Adipocyte (in vitro differentiated cells): ENCODE measurements at regions not wholly inside any gene's neighbourhood (a gene's known extent, or its start where the extent isn't known, plus 50 kb on each side); places are given as distances from the start of the nearest gene placed in this dataset.

Source experiments
- DNase-seq: peaks from one replicate; pipeline ENCODE4 v3.0.0-alpha.2; 2015; ENCODE audit warnings: low read depth
- H3K27me3 ChIP-seq: replicated peaks from 2 replicates; pipeline ENCODE4 v1.7.0; 2013; ENCODE audit warnings: mild to moderate bottlenecking, low read length, moderate library complexity; ENCODE audit not compliant: control insufficient read depth, insufficient read depth
- H3K36me3 ChIP-seq: 2 replicates; pipeline ENCODE4 v1.7.0; 2013; ENCODE audit warnings: low read length, mild to moderate bottlenecking, moderate library complexity; ENCODE audit not compliant: control insufficient read depth, insufficient read depth, severe bottlenecking
- H3K4me1 ChIP-seq: 2 replicates; pipeline ENCODE4 v1.7.0; 2013; ENCODE audit warnings: mild to moderate bottlenecking, low read length, moderate library complexity; ENCODE audit not compliant: control insufficient read depth, insufficient read depth
- H3K4me3 ChIP-seq: 2 replicates; pipeline ENCODE4 v1.7.0; 2013; ENCODE audit warnings: mild to moderate bottlenecking, low read length, moderate library complexity
- H3K9ac ChIP-seq: 2 replicates; pipeline ENCODE4 v1.7.0; 2013; ENCODE audit warnings: mild to moderate bottlenecking, low read length, moderate library complexity
- H3K9me3 ChIP-seq: 2 replicates; pipeline ENCODE4 v1.7.0; 2013; ENCODE audit warnings: mild to moderate bottlenecking, low read length, moderate library complexity; ENCODE audit not compliant: control insufficient read depth

- H3K4me1 ChIP-seq: no peaks in the 10 kb centered on the region
- no peak overlapping the region for H3K4me3 ChIP-seq
- peaks cover 21% of the 10 kb centered on the region for H3K9me3 ChIP-seq
- no peak for DNase-seq
- H3K27me3 ChIP-seq: no peaks in the 10 kb centered on the region
- no peak overlapping the region for H3K9ac ChIP-seq
- H3K36me3 ChIP-seq: no peaks in the 10 kb centered on the region
Observed at GRCh38 chr4:148530114-148530513, 87.9 kb upstream of the NR3C2 start.

- H3K36me3 ChIP-seq: no peaks in the 10 kb centered on the region
- DNase-seq: no peak
- H3K27me3 ChIP-seq: no peaks in the 10 kb centered on the region
Observed at GRCh38 chr4:148527571-148527970, 85.4 kb upstream of the NR3C2 start.

GRCh38 chr4:148522995-148523394 lies 80.8 kb upstream of the NR3C2 start:
- Histone ChIP-seq H3K27me3 (no peaks in the 10 kb centered on the region), H3K4me1 (no peaks in the 10 kb centered on the region), H3K9me3 (no peaks in the 10 kb centered on the region), H3K9ac (no peak overlapping the region), H3K36me3 (no peaks in the 10 kb centered on the region), H3K4me3 (no peak overlapping the region)
- no peak for DNase-seq

More at GRCh38 chr4:148527571-148527970, 85.4 kb upstream of the NR3C2 start:
- Histone ChIP-seq H3K4me1 (no peaks in the 10 kb centered on the region), H3K4me3 (no peak overlapping the region), H3K9ac (no peak overlapping the region), H3K9me3 (peaks cover 3% of the 10 kb centered on the region)

GRCh38 chr4:148515248-148515647 lies 73.0 kb upstream of the NR3C2 start:
- H3K9me3 ChIP-seq: no peaks in the 10 kb centered on the region
- H3K9ac ChIP-seq: no peak overlapping the region
- DNase-seq: no peak
- H3K36me3 ChIP-seq: no peaks in the 10 kb centered on the region
- no peaks in the 10 kb centered on the region for H3K27me3 ChIP-seq
- H3K4me1 ChIP-seq: peaks cover 6% of the 10 kb centered on the region
- no peak overlapping the region for H3K4me3 ChIP-seq

- H3K4me1 ChIP-seq: peaks cover 6% of the 10 kb centered on the region
- H3K4me3 ChIP-seq: no peak overlapping the region
- H3K27me3 ChIP-seq: no peaks in the 10 kb centered on the region
- H3K9ac ChIP-seq: no peak overlapping the region
- H3K36me3 ChIP-seq: no peaks in the 10 kb centered on the region
- no peaks in the 10 kb centered on the region for H3K9me3 ChIP-seq
- no peak for DNase-seq
Observed at GRCh38 chr4:148514581-148514980, 72.4 kb upstream of the NR3C2 start.

- H3K4me1 ChIP-seq: peaks cover 6% of the 10 kb centered on the region
- no peak overlapping the region for H3K4me3 ChIP-seq
- H3K27me3 ChIP-seq: no peaks in the 10 kb centered on the region
- DNase-seq: no peak
- no peak overlapping the region for H3K9ac ChIP-seq
- no peaks in the 10 kb centered on the region for H3K9me3 ChIP-seq
- H3K36me3 ChIP-seq: no peaks in the 10 kb centered on the region
Observed at GRCh38 chr4:148514041-148514440, 71.8 kb upstream of the NR3C2 start.

GRCh38 chr4:148510211-148510610 lies 68.0 kb upstream of the NR3C2 start:
- Histone ChIP-seq H3K4me1 (peaks cover 6% of the 10 kb centered on the region), H3K9me3 (no peaks in the 10 kb centered on the region), H3K27me3 (no peaks in the 10 kb centered on the region), H3K36me3 (no peaks in the 10 kb centered on the region), H3K9ac (no peak overlapping the region), H3K4me3 (no peak overlapping the region)
- DNase-seq: no peak

- H3K9ac ChIP-seq: no peak overlapping the region
- DNase-seq: no peak
- no peaks in the 10 kb centered on the region for H3K27me3 ChIP-seq
- no peaks in the 10 kb centered on the region for H3K4me1 ChIP-seq
- H3K9me3 ChIP-seq: no peaks in the 10 kb centered on the region
- H3K36me3 ChIP-seq: no peaks in the 10 kb centered on the region
- H3K4me3 ChIP-seq: no peak overlapping the region
Observed at GRCh38 chr4:148503681-148504080, 61.5 kb upstream of the NR3C2 start.

GRCh38 chr4:148497258-148497657 lies 55.0 kb upstream of the NR3C2 start:
- Histone ChIP-seq H3K4me3 (no peak overlapping the region), H3K9me3 (no peaks in the 10 kb centered on the region), H3K4me1 (no peaks in the 10 kb centered on the region), H3K36me3 (no peaks in the 10 kb centered on the region), H3K9ac (no peak overlapping the region), H3K27me3 (no peaks in the 10 kb centered on the region)
- DNase-seq: no peak

- Histone ChIP-seq H3K9ac (no peak overlapping the region), H3K4me1 (no peaks in the 10 kb centered on the region), H3K9me3 (no peaks in the 10 kb centered on the region), H3K4me3 (no peak overlapping the region), H3K36me3 (no peaks in the 10 kb centered on the region), H3K27me3 (no peaks in the 10 kb centered on the region)
- no peak for DNase-seq
Observed at GRCh38 chr4:148495463-148495862, 53.2 kb upstream of the NR3C2 start.
